ENCODE measurements at regions not wholly inside any gene's neighbourhood (a gene's known extent, or its start where the extent isn't known, plus 50 kb on each side); places are given as distances from the start of the nearest gene placed in this dataset.

DNA sequence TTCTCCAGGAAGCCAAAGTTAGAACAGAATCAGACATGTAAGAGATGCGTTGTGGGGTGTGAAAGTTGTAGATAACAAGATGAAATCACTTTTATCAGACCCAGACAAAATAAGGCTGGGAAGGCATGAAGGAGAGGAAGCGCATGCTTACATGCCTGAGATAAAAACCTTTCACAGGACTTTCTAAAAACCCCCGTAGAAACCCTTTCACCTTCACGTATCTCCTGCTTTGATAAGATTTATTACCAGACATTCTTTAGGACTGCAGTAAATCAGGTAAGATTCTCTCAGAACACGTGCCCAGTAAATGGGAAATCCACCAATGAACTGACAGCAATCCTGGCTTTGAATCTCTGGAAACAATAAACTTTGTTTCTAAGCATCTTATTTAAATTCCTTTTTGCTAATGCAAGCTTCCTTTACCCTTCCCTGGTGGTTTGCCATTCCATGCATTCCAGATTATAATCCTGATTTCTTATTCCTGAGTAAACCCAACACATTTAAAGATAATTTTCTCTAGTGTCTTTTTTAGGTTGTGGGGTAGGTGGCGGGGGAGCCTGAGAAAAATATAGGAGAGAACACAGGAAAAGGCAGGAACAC is 254.6 kb upstream of the LDB2 start:
- Histone ChIP-seq H3K9me3 (replicated peaks in 1 of 3) (no peaks in the 10 kb centered on the region), H3K27me3 (no peaks in the 10 kb centered on the region), H3K4me3 (no peak overlapping the region), H3K27ac (no peak overlapping the region), H3K36me3 (replicated peaks in 1 of 2) (no peaks in the 10 kb centered on the region), H3K4me1 (replicated peaks in 1 of 2) (no peaks in the 10 kb centered on the region)
- DNase-seq = no peak
- intact Hi-C loops (cut with DNase I) = no loop called here
- TF ChIP-seq POLR2A (IDR thresholded peaks at IDR 0.05) = no peak
- no peak for TF ChIP-seq CTCF (IDR thresholded peaks at IDR 0.05)
- 51 to 64% (median 56%) methylated on average over 6 of the region's 6 CpGs for WGBS, 4 donors

GRCh38 chr4:17142232-17142711 is 243.8 kb upstream of the LDB2 start:
- no peak for DNase-seq
- Histone ChIP-seq H3K27ac (no peak overlapping the region), H3K36me3 (replicated peaks in 1 of 2) (no peaks in the 10 kb centered on the region), H3K9me3 (replicated peaks in 1 of 3) (no peaks in the 10 kb centered on the region), H3K4me1 (replicated peaks in 1 of 2) (no peaks in the 10 kb centered on the region), H3K27me3 (no peaks in the 10 kb centered on the region), H3K4me3 (no peak overlapping the region)
- no peak for TF ChIP-seq CTCF (IDR thresholded peaks at IDR 0.05)
- TF ChIP-seq POLR2A (IDR thresholded peaks at IDR 0.05) = no peak
- intact Hi-C loops (cut with DNase I) = no loop called here

DNA sequence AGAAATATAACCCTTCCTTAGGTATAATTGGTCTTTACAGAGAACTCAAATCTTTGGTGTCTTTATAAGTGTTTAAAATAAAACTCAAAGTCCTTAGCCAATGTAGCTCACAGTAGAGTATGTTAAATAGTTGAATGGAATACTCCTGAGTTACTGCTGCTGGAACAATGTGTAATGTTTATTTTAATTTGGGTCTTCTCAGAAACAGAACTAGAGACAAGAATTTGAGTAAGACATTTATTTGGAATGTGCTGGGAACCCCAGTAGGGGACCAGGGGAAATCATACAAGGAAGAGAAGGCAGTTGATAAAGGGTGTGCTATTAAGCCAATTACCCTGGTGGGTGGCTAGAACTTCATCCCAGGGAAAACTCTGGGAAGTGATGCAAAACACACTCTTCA is 240.4 kb upstream of the LDB2 start:
- H3K4me3 ChIP-seq = no peak overlapping the region
- no peaks in the 10 kb centered on the region for H3K4me1 ChIP-seq (replicated peaks in 1 of 2)
- intact Hi-C loops (cut with DNase I) = no loop called here
- TF ChIP-seq CTCF (IDR thresholded peaks at IDR 0.05) = no peak
- no peak for TF ChIP-seq POLR2A (IDR thresholded peaks at IDR 0.05)
- H3K27me3 ChIP-seq = no peaks in the 10 kb centered on the region
- no peak for DNase-seq
- no peak overlapping the region for H3K27ac ChIP-seq
- no peaks in the 10 kb centered on the region for H3K36me3 ChIP-seq (replicated peaks in 1 of 2)
- H3K9me3 ChIP-seq (replicated peaks in 1 of 3) = no peaks in the 10 kb centered on the region

GRCh38 chr4:17134565-17134964 is 236.1 kb upstream of the LDB2 start:
- Histone ChIP-seq H3K27ac (no peak overlapping the region), H3K36me3 (replicated peaks in 1 of 2) (no peaks in the 10 kb centered on the region), H3K9me3 (replicated peaks in 1 of 3) (no peaks in the 10 kb centered on the region), H3K27me3 (no peaks in the 10 kb centered on the region), H3K4me1 (replicated peaks in 1 of 2) (no peaks in the 10 kb centered on the region), H3K4me3 (no peak overlapping the region)
- TF ChIP-seq POLR2A (IDR thresholded peaks at IDR 0.05) (no peak), CTCF (IDR thresholded peaks at IDR 0.05) (no peak)
- DNase-seq = no peak
- intact Hi-C loops (cut with DNase I) = no loop called here
